HG02642 (cell line): ENCODE measurements at regions not wholly inside any gene's neighbourhood (a gene's known extent, or its start where the extent isn't known, plus 50 kb on each side); places are given as distances from the start of the nearest gene placed in this dataset.
A peak's percentile ranks its signal among the peaks of the same experiment; 100 is the strongest.
"Not testable (repeated sequence)": the region's sequence is repeated elsewhere in the genome, so short reads cannot be mapped to it uniquely, and the experiment has no call there.

Source experiments
- ATAC-seq: cut with Tn5 transposase; IDR thresholded peaks from one replicate; pipeline ENCODE4 v1.9.1; 2021; ENCODE audit warnings: mild to moderate bottlenecking; ENCODE audit not compliant: unreplicated experiment, poor library complexity

DNA sequence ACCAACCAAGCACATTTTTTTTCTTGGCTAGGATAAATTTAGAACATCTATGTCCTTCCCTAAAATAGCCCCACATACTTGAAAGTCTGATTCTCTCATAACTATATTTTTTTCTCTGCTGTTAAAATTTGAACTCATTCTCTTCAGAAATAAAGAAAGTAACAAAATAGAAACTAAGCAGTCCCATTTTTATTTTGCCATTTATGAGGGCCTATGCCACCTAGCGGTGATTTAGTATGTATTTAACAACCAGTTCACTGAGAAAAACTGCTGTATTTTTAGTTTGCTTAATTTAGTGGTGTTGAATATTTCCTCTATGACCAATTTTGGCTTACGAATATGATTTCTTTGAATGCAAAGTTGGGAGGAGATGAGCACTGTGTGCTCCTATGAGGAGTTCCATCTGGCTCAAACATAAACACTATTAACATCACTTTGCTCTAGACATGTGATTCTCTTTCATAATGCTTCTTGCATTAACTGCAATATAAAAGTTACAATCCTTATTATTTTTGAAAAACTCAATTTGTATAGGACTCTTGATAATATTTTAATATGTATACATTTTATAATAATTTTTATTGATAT lies 116.6 kb downstream of the SYT15B start:
- not testable (repeated sequence) for ATAC-seq

DNA sequence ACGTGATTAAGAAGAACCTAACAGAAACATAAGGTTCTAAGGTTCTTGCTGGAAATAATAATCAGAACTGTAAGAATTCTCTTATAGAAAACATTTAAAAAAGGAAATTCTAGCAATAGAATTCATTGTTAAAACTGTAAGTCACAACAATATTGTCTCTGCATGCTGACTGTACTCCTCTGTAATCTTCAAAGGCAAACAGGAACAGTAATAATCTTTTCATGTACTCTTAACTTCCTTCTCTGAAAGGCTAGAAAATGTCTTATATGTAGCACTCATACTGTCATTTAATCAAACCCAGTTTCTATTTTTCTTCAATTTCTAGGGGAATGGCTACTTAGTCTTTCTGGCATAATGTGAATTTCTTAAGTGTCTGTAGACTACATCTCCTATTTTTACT lies 103.5 kb upstream of the AGAP9 start:
- not testable (repeated sequence) for ATAC-seq

DNA sequence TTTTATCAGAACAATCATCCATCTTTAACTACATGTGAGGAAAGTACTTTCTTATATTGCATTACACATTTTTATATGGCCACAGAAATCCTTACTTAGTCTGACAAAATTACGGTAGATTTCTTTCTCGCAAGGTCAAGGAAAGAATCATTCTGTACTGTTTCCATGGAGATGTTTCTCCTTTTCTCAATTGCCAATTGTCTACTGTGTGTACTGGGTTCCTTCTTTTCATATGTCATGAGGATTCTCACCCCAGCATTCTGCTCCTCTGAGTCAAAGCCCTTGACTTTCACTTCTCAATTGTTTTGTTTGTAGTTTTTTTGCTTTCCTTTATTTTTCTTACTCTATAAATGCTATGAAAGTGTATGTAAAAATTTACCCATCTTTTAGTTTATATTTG lies 99.3 kb upstream of the AGAP9 start:
- not testable (repeated sequence) for ATAC-seq

DNA sequence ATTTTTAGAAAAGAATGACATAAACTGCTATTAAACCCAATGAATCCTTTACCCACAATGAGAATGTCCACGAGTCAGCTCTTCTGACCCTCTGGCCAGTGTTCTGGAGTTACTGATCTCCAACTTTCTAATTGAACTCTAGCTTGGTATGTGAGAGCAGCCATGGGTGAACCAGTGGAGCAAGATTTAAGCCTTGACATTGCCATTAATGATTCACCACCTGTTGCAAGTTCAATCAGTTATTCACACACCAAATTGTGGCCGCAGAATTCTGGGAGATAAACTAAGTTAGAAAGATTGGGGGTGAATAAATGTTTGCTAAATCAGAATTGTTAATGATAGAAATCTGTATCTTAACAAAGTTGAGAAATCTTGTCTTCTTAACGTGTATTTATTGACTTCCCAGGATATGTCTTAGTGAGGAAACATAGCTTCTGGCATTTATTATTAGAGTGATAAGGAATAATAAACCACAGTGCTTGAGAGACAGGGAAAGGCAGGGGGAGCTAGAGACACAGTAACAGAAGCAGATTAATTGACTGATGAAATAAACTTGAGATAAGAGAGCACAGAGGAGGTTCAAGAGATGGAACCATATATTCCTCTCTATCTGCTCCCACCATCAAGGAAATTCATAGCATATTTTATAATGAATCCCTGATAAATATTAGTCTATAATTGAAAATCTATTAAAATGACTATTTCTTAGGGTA lies 96.0 kb upstream of the AGAP9 start:
- not testable (repeated sequence) for ATAC-seq

DNA sequence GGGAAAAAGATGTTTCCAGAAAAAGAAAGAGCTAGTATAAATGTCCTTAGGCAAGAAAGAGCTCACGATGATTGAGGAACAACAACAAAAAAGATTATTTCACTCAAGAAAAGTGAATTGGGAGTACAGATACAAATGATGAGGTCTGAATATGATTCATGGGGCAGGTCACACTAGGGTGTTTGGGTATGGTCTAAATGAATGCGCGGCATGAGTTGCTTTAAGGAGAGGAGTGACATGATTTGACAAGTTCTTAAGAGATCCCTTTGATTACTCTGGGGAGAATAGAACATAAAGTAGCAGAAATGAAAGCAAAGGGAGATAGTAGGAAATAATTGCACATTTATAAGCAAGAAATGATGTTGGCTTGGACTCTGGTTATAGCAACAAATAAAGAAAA lies 85.9 kb upstream of the AGAP9 start:
- not testable (repeated sequence) for ATAC-seq

DNA sequence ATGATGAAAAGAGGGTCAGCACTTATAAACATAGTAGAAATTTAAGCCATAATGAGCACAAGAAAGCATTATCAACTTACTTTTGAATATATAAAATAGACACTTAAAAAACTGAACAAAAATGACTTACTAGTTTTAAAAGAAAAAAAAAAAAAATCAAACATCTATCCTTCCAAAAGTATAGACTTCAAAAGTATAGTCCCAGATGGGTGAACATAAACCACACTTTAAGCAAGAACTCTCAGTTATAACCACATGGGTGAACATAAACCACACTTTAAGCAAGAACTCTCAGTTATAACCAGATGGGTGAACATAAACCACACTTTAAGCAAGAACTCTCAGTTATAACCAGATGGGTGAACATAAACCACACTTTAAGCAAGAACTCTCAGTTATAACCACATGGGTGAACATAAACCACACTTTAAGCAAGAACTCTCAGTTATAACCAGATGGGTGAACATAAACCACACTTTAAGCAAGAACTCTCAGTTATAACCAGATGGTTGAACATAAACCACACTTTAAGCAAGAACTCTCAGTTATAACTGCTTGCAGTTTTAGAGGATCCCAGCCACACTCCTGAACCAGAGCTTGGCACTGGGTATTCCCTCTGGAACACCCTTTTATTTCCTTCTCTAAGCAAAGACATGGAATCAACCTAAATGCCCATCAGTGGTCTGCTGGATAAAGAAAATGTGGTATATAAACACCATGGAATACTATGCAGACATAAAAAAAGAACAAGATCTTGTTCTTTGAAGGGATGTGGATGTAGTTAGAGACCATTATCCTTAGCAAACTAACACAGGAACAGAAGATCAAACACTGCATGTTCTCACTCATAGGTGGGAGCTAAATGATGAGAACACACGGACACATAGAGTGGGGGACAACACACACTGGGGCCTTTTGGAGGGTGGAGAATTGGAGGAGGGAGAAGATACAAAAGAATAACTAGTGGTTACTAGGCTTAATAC lies 82.6 kb upstream of the AGAP9 start:
- ATAC-seq = not testable (repeated sequence)

DNA sequence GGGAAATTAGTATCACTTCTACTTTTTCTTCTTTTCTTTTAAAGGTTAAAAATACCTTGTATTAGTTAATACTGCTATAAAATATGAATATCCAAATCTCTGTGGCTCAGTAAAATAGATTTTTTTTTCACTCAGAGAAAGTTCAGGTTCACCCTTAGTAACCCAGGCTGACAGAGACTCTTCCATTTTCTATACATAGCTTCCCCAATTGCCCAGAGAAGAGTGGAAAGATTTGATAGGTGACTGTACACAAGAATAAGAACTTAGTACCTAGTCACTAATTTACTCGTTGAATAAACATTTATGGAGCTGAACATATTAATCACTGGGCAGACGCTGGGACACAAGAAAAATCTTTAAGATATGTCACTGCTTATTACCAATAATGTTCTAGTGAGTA lies 77.2 kb upstream of the AGAP9 start:
- not testable (repeated sequence) for ATAC-seq

DNA sequence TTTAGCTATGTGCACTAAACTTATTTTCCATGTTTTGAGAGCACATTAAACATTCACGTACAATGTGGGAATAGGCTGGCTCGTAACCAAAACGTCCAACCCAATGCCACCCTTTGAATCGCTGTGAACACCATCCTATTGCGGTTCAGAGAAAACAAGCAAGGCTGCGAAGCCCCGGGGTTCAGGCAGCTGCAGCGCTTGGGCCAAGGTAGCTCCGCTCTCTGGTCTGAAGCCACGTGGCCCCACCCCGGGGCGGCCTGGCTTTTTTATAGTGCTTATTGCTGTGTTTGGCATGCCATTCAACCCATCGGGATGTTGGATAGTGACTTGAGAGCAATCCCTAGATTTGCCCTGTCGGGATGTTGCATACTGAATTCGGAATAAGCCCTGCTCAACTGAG lies 76.7 kb upstream of the AGAP9 start:
- not testable (repeated sequence) for ATAC-seq

DNA sequence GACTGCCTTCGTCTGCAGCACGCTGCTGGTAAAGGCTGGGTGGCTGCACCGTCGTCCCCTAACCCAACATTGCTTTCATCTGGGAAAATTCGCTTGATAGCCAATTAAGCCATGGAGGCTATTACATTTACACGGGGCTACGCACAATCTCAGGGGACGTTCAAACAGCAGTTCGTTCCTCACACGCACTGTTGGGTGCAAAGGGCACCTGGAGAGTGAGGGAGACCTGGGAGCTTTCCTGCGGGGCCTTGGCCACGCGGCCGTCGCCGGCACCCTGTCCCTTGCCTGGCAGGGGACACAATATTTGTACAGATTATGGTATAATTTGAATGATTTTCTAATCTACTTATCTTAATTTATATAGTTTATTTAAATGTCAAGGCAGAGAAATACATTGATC lies 76.2 kb upstream of the AGAP9 start:
- ATAC-seq = not testable (repeated sequence)

DNA sequence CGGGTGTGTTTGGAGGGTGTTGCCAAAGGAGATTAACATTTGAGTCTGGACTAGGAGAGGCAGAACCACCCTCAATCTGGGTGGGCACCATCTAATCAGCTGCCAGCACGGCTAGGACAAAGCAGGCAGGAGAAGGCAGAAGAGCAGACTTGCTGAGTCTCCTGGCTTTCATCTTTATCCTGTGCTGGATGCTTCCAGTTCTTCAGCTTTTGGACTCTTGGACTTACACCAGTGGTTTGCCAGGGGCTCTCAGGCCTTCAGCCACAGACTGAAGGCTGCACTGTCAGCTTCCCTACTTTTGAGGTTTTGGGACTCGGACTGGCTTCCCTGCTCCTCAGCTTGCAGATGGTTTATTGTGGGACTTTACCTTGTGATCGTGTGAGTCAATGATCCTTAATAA lies 70.4 kb upstream of the AGAP9 start:
- ATAC-seq = not testable (repeated sequence)

DNA sequence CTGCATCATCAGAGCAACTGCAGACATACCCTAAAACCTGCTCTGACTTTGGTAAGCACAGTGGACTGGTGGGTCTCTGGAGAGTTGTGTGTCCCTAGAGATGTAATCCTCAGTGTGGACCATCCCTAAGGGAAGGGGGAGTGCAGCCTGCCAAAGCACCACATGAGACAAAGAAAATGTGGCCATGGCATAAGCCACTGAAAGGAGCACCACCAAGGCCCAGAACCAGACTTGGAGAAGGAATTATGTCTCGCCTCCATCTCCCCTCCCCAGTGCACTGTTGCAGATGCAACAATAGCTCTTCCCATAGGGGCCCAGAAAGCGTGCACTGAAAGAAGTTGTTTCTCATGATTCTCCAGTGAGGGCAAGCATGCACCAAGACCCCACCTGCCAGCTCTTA lies 69.7 kb upstream of the AGAP9 start:
- ATAC-seq = not testable (repeated sequence)

DNA sequence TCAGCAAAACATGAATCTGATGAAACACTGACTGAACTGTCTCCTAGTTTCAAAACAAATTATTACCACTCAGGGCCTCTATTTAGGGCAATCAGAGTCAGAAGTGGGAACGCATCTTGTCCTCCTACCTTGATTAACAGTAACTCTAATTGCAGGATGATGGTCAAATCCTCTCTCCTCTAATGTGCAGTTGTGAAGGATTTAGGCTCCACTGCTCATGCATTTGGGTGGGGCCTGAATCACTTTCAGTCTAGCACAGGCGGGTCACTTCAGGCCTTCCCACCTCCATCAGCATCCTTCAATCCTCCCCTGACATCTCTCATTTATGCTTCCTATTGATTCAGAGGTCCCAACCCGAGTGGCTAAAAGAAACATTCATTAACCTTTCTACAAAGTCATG lies 67.5 kb upstream of the AGAP9 start:
- not testable (repeated sequence) for ATAC-seq

DNA sequence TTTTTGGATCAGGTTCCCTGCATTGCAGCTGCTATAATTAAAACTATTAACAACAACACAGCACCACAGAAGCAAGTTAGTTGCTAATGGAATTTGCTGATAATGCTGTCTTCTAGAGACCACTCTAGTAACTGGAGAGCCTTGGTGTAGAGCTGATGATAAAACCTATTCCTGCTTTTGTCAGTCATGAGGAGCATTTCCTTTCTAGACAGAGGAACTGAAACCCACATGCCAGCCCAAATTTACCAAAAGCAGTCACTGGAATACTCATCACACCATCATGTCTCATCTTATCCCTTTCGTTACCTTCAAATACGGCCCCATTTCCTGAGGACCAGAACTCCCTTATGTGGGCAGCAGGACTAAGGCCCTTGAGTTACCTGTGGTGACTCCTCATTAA lies 67.1 kb upstream of the AGAP9 start:
- ATAC-seq = not testable (repeated sequence)

DNA sequence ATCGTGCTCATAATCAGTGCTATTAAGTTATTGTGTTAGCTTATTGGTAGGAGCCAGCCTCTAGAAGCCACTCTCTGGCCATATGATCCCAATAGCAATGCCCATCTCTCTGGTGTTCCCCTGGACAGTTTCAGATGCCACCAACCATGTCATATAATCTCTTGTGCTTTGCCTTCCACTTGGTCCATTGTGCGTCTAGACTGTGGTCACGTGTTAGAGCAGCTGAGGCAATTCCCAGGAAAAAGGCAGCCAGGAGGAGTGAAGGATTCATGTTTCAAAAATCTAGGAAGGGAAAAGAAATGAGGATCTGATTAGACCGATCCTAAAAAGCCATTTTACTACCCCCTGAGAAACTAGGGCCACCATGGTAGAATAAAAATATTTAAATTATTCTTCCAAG lies 58.6 kb upstream of the AGAP9 start:
- not testable (repeated sequence) for ATAC-seq

DNA sequence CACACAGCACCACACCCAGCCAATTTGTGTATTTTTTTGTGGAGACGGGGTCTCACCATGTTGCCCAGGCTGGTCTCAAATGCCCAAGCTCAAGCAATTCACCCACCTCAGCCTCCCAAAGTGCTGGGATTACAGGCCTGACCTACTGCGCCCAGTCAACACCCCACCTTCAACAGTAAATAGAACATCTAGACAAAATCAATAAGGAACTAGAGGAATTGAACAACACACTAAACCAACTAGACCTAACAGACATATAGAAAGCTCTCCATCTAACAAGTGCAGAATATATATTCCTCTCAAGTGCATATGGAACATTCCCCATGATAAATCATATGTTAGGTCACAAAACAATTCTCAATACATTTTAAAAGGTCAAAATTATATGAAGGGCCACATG lies 56.6 kb upstream of the AGAP9 start:
- ATAC-seq = not testable (repeated sequence)

DNA sequence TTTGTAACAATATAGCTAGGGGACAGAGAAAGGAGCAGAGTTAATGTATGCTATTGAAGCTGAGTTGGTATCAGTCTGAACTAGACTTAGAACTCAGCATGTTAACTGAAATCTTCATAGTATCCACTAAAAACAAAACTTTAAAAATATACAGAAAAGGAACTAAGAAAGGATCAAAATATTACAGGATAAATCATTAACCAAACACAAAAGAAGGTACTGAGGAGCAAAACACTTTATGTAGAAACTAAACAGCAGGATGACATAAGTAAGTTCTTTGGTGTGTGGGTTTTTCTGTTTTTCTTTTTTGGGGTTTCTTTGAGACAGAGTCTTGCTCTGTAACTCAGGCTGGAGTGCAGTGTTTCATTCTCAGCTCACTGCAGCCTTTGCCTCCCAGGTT lies 55.1 kb upstream of the AGAP9 start:
- peak; percentile 97 for ATAC-seq
